ENCODE measurements at regions not wholly inside any gene's neighbourhood (a gene's known extent, or its start where the extent isn't known, plus 50 kb on each side); places are given as distances from the start of the nearest gene placed in this dataset.

DNA sequence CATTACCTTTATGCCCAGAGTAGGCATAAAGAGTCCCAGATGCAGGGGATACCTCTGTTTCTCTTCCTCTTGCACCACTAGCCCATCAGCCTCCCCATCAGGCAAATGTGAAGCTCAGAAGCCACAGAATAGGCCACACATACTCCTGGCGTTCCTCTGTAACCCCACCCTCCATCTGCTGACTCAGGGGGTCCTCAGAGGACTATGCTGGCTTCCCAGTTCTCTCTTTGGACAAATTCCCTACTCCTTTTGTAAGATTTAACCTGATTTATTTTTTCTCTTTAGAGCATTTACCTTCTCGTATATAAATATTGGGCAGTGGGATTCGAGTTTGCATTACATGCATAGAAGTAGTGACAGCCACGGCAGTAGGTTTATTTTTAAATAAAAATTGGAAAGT, 262.3 kb upstream of the CADM1 start:
- in situ Hi-C loops (cut with HindIII; ENCODE audit: low sequenced_read_pairs), result no loop called here
- DNase-seq (ENCODE audit: low read depth), result no peak
- H3K4me3 ChIP-seq (ENCODE audit: low read depth, low read length), result no peak overlapping the region
- TF ChIP-seq, protein P1, sequence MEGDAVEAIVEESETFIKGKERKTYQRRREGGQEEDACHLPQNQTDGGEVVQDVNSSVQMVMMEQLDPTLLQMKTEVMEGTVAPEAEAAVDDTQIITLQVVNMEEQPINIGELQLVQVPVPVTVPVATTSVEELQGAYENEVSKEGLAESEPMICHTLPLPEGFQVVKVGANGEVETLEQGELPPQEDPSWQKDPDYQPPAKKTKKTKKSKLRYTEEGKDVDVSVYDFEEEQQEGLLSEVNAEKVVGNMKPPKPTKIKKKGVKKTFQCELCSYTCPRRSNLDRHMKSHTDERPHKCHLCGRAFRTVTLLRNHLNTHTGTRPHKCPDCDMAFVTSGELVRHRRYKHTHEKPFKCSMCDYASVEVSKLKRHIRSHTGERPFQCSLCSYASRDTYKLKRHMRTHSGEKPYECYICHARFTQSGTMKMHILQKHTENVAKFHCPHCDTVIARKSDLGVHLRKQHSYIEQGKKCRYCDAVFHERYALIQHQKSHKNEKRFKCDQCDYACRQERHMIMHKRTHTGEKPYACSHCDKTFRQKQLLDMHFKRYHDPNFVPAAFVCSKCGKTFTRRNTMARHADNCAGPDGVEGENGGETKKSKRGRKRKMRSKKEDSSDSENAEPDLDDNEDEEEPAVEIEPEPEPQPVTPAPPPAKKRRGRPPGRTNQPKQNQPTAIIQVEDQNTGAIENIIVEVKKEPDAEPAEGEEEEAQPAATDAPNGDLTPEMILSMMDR (IDR thresholded peaks at IDR 0.05; ENCODE audit: low read depth, low read length, missing control alignments), result no peak

DNA sequence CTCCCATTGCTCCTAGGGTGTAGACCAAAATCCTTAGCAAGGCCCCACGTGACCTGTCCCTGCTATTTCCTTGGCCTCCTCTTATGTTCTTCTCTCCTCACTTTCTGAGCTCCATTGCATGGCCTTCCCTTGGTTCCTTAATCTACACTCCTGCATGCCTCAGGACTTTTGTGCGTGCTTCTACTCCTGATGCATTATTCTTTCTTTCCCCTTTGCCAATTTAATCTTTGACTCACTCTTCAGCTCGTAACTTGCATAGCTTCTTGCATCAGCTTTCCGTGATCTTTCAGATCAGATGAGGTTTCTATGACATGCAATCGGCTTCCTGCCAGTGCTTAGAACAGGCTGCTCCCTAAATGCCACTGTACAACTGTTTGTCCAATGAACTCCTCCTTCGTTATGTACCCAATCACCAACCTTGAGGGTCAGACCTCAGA, 261.6 kb upstream of the CADM1 start:
- in situ Hi-C loops (cut with HindIII; ENCODE audit: low sequenced_read_pairs), result no loop called here
- no peak for DNase-seq (ENCODE audit: low read depth)
- TF ChIP-seq, protein P1 (IDR thresholded peaks at IDR 0.05; ENCODE audit: low read depth, low read length, missing control alignments), result no peak
- no peak overlapping the region for H3K4me3 ChIP-seq (ENCODE audit: low read depth, low read length)

DNA sequence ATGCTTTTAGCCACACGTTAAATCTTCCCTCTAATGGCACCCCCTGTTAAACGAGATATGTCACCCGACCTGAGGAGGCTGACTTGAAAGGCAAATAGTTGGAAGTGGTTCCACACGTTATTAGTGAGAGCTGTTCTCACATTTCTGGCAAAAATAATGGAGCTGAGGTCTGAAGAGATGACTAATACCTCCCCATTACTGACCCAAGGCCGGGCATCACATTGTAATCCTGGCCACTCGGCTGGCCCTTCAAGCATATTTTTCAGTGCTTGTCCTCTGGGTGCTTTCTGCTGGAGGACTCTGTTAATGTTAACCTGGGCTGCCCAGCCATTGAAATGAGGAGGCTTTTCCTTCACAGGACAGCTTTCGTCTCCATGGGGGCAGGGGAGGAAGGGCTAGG, 260.0 kb upstream of the CADM1 start:
- no peak for DNase-seq (ENCODE audit: low read depth)
- TF ChIP-seq, protein P1 (IDR thresholded peaks at IDR 0.05; ENCODE audit: low read depth, low read length, missing control alignments), result no peak
- in situ Hi-C loops (cut with HindIII; ENCODE audit: low sequenced_read_pairs), result no loop called here
- H3K4me3 ChIP-seq (ENCODE audit: low read depth, low read length), result no peak overlapping the region

DNA sequence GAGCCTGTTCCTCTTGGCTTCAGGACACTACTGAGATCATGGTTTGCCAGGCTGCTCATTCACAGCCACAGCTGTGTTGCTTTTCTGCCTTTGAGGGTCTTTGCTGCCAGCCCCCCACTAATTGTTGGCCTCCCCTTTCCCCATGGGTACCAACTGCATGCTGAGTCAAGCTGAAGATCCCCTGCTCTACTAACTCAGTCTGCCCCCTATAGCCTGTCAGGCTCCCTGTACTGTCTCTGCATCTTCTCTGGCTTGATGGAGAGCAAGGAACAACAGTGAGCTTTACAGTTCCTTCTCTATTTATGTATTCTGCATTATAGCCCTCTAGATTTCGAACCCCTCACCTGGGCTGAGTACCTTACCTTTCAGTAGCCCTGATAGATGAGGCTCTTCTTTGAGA, 257.6 kb upstream of the CADM1 start:
- in situ Hi-C loops (cut with HindIII; ENCODE audit: low sequenced_read_pairs), result no loop called here
- TF ChIP-seq, protein P1 (IDR thresholded peaks at IDR 0.05; ENCODE audit: low read depth, low read length, missing control alignments), result no peak
- DNase-seq (ENCODE audit: low read depth), result no peak
- no peak overlapping the region for H3K4me3 ChIP-seq (ENCODE audit: low read depth, low read length)

DNA sequence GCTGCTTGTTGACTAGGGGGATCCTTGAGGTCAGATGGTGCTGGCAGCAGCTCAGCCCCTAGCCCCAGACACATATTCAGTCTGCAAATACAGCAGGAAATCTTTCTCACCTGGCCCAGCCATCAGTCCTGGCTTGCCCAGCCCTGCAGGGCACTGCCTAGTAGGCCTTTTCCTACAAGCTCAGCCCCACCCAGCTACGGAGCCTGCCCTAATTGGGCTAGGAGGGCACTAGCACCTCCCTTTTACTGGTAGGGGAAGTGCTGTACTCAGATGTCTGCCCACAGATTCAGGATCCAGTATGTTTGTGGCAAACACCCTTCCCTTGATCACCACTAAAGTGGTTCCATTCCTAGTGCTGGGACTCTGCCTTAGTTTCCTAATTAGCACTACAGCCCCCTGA, 257.1 kb upstream of the CADM1 start:
- in situ Hi-C loops (cut with HindIII; ENCODE audit: low sequenced_read_pairs), result no loop called here
- H3K4me3 ChIP-seq (ENCODE audit: low read depth, low read length), result no peak overlapping the region
- no peak for DNase-seq (ENCODE audit: low read depth)
- TF ChIP-seq, protein P1 (IDR thresholded peaks at IDR 0.05; ENCODE audit: low read depth, low read length, missing control alignments), result no peak

DNA sequence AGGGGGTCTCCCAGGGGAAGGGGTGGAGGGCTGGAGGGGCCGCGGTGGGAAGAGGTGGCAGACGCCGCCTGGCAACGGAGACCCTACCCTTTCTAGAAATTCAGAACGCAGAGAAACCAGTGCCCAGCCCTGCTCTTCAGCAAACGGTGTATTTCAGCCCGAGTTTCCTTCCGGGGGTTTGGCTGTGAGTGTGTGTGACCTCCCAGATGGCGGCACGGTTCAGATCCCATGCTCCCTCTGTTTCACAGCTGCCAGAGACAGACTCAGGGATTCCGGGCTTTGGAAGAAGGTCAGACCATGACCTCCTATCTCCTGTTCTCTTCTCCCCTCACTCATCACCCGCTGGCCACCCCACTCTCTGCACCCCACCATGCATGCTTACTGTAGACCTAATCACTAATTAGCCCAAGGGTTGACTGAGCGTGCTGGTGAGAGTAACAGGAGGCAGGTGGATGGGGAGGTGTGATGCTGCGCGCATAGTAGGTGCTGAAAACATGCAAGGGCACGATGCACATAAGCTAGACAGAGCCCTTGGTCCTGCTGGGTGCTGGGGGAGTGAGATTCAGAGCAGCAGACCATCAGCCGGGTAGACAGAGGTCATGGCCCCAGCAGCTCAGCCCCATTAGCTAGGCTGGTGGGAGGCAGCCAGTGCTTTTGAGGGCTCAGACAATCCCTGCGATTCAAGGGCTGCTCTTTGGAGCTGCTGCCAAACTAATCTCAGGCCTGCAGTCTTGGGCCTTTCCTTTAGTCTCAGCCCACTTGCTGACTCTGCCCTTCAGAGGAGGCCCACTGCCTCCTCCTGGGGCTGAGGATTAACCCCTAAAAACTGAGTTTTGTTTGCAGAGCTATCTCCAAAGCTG, 256.5 kb upstream of the CADM1 start:
- DNase-seq (ENCODE audit: low read depth), result no peak
- TF ChIP-seq, protein P1 (IDR thresholded peaks at IDR 0.05; ENCODE audit: low read depth, low read length, missing control alignments), result no peak
- peak overlapping the region; percentile 42 for H3K4me3 ChIP-seq (ENCODE audit: low read depth, low read length)
- in situ Hi-C loops (cut with HindIII; ENCODE audit: low sequenced_read_pairs), result no loop called here
